Left colon (tissue), 2 donors: ENCODE measurements at regions not wholly inside any gene's neighbourhood (a gene's known extent, or its start where the extent isn't known, plus 50 kb on each side); places are given as distances from the start of the nearest gene placed in this dataset.
"Not testable (repeated sequence)": the region's sequence is repeated elsewhere in the genome, so short reads cannot be mapped to it uniquely, and the experiment has no call there.

ENCODE experiments used
- ATAC-seq: fragments of 200-7000 bp; cut with Tn5 transposase; one replicate; pipeline ENCODE4 v1.9.1; 2020; ENCODE audit warnings: mild to moderate bottlenecking, moderate library complexity
- DNase-seq, 2 donors: peaks; one replicate each; pipeline ENCODE4 v3.0.0-alpha.2; 2020
- intact Hi-C, 2 donors: fragments of 100-400 bp; cut with DNase I in 1 of 2; cut with micrococcal nuclease in 1 of 2; formaldehyde crosslinking; loops; one replicate each; pipeline versions ENCODE4 v1.11.2 to v1.14.0; 2022; cut with DNase I, micrococcal nuclease
- donor health status: DM: no; HTN: no; CAD: no.
- donor health status: DM: yes; HTN: yes; CAD: no.

GRCh38 chr4:164100741-164101365 lies 606.4 kb downstream of the TMA16 start:
- ATAC-seq, DNase-seq, intact Hi-C loops: not testable (repeated sequence)

- intact Hi-C loops: no loop called here
- no peak for ATAC-seq
- no peak for DNase-seq
These were observed 614.5 kb downstream of the TMA16 start for GRCh38 chr4:164108971-164109370.

- intact Hi-C loops: no loop called here
- no peak for ATAC-seq
These were observed 615.0 kb downstream of the TMA16 start for GRCh38 chr4:164109503-164109902.

GRCh38 chr4:164115236-164115635 lies 620.7 kb downstream of the TMA16 start:
- intact Hi-C loops: no loop called here
- DNase-seq: no peak
- ATAC-seq: no peak

More at GRCh38 chr4:164109503-164109902, 615.0 kb downstream of the TMA16 start:
- no peak for DNase-seq

GRCh38 chr4:164116286-164116685 lies 621.8 kb downstream of the TMA16 start:
- intact Hi-C loops: no loop called here
- DNase-seq (no peak), ATAC-seq (no peak)

- intact Hi-C loops: no loop called here
- DNase-seq (no peak), ATAC-seq (no peak)
These were observed 619.5 kb upstream of the SMIM31 start for GRCh38 chr4:164134388-164134787.

- no peak for DNase-seq
- intact Hi-C loops: no loop called here
- ATAC-seq: no peak
These were observed 617.7 kb upstream of the SMIM31 start for GRCh38 chr4:164136180-164136616.

GRCh38 chr4:164138521-164138920 lies 615.4 kb upstream of the SMIM31 start:
- DNase-seq (no peak), ATAC-seq (no peak)
- intact Hi-C loops: no loop called here

- no peak for DNase-seq
- no peak for ATAC-seq
- intact Hi-C loops: no loop called here
These were observed 614.6 kb upstream of the SMIM31 start for GRCh38 chr4:164139291-164139690.

GRCh38 chr4:164141755-164142375 lies 612.1 kb upstream of the SMIM31 start:
- DNase-seq, intact Hi-C loops, ATAC-seq: not testable (repeated sequence)

GRCh38 chr4:164154416-164154815 lies 599.5 kb upstream of the SMIM31 start:
- ATAC-seq (no peak), DNase-seq (no peak)
- intact Hi-C loops: no loop called here

- DNase-seq (no peak), ATAC-seq (no peak)
- intact Hi-C loops: no loop called here
These were observed 584.3 kb upstream of the SMIM31 start for GRCh38 chr4:164169591-164169990.

- intact Hi-C loops: no loop called here
- DNase-seq: no peak
- no peak for ATAC-seq
These were observed 576.8 kb upstream of the SMIM31 start for GRCh38 chr4:164177153-164177552.

- intact Hi-C loops: no loop called here
- no peak for ATAC-seq
- no peak for DNase-seq
These were observed 576.2 kb upstream of the SMIM31 start for GRCh38 chr4:164177753-164178152.

- DNase-seq (no peak), ATAC-seq (no peak)
- intact Hi-C loops: no loop called here
These were observed 565.7 kb upstream of the SMIM31 start for GRCh38 chr4:164188236-164188635.

- ATAC-seq (no peak), DNase-seq (no peak)
- intact Hi-C loops: no loop called here
These were observed 561.1 kb upstream of the SMIM31 start for GRCh38 chr4:164192844-164193243.

- intact Hi-C loops: no loop called here
- ATAC-seq (no peak), DNase-seq (no peak)
These were observed 560.3 kb upstream of the SMIM31 start for GRCh38 chr4:164193676-164194075.

- no peak for ATAC-seq
- intact Hi-C loops: no loop called here
- no peak for DNase-seq
These were observed 556.4 kb upstream of the SMIM31 start for GRCh38 chr4:164197556-164197955.

GRCh38 chr4:164203476-164203875 lies 550.5 kb upstream of the SMIM31 start:
- ATAC-seq: no peak
- no peak for DNase-seq
- intact Hi-C loops: loop anchor here in 1 of 2 donors (5.0 kb wide), 1 partner anchor 44 kb away; no protein-coding TSS in a partner anchor

- ATAC-seq (no peak), DNase-seq (no peak)
- intact Hi-C loops: loop anchor here in 1 of 2 donors (5.0 kb wide), 1 partner anchor 43 kb away; no protein-coding TSS in a partner anchor
These were observed 549.5 kb upstream of the SMIM31 start for GRCh38 chr4:164204434-164204833.

- intact Hi-C loops: no loop called here
- no peak for DNase-seq
- ATAC-seq: no peak
These were observed 546.5 kb upstream of the SMIM31 start for GRCh38 chr4:164207460-164207859.
